ENCODE measurements at regions not wholly inside any gene's neighbourhood (a gene's known extent, or its start where the extent isn't known, plus 50 kb on each side); places are given as distances from the start of the nearest gene placed in this dataset.
A peak's percentile ranks its signal among the peaks of the same experiment; 100 is the strongest.

DNA sequence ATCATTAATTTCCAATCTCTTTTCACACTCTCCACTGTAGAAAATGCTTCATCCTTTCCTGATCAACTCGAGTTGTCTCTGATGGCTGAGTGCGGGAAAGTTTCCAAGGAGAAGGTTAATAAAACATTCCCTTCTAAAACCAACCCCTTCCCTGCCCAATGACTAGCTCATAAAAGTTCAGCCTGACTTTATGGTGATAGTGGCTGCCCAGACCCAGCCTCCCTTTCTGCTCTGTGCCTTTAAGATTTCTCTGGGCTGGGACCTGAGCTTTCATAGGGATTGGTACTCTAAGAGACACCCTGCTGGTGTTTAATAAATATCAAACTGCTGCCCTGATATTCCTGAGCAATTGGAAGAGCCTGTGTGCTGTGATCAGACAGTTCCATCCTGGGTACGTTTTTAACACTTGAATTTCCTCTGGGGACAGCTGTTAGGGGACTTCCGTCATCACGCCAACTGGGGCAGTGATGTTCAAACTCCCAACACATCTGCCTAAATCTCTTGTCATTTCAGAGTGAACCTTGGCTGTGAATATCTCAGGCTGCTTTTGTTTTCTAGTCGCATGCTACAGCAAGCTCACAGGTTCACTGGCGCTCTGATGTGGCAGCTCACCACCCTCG is 195.0 kb upstream of the KIRREL3 start:
- Mint-ChIP-seq H3K27ac (no peak overlapping the region), H3K36me3 (ENCODE audit: low read depth) (no peaks in the 10 kb centered on the region), H3K4me3 (no peak overlapping the region), H3K27me3 (ENCODE audit: insufficient read depth) (peaks cover under 1% of the 10 kb centered on the region), H3K4me1 (peaks cover 51% of the 10 kb centered on the region), H3K9me3 (no peaks in the 10 kb centered on the region)
- Histone ChIP-seq H3K36me3 (ENCODE audit: control insufficient read depth, insufficient read depth, low read length) (no peaks in the 10 kb centered on the region), H3K9me3 (ENCODE audit: control insufficient read depth, low read length) (no peaks in the 10 kb centered on the region), H3K4me1 (ENCODE audit: control insufficient read depth, insufficient read depth, low read length) (peaks cover 30% of the 10 kb centered on the region), H3K4me3 (ENCODE audit: low read length) (no peak overlapping the region), H3K27me3 (ENCODE audit: control insufficient read depth, insufficient read depth, low read length, poor library complexity, severe bottlenecking) (no peaks in the 10 kb centered on the region), H3K9ac (ENCODE audit: extremely low read depth, low read length, poor library complexity, severe bottlenecking) (no peak overlapping the region), H3K27ac (ENCODE audit: low read depth, low read length) (no peak overlapping the region)
- DNase-seq: no peak
- TF ChIP-seq, protein P1, sequence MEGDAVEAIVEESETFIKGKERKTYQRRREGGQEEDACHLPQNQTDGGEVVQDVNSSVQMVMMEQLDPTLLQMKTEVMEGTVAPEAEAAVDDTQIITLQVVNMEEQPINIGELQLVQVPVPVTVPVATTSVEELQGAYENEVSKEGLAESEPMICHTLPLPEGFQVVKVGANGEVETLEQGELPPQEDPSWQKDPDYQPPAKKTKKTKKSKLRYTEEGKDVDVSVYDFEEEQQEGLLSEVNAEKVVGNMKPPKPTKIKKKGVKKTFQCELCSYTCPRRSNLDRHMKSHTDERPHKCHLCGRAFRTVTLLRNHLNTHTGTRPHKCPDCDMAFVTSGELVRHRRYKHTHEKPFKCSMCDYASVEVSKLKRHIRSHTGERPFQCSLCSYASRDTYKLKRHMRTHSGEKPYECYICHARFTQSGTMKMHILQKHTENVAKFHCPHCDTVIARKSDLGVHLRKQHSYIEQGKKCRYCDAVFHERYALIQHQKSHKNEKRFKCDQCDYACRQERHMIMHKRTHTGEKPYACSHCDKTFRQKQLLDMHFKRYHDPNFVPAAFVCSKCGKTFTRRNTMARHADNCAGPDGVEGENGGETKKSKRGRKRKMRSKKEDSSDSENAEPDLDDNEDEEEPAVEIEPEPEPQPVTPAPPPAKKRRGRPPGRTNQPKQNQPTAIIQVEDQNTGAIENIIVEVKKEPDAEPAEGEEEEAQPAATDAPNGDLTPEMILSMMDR (conservative IDR thresholded peaks at IDR 0.05): no peak
- 89 to 97% methylated on average over 5 to 8 of the region's 8 CpGs for WGBS, 2 experiments (ENCODE audit: insufficient coverage in 1 of 2, insufficient read length in 1 of 2)

DNA sequence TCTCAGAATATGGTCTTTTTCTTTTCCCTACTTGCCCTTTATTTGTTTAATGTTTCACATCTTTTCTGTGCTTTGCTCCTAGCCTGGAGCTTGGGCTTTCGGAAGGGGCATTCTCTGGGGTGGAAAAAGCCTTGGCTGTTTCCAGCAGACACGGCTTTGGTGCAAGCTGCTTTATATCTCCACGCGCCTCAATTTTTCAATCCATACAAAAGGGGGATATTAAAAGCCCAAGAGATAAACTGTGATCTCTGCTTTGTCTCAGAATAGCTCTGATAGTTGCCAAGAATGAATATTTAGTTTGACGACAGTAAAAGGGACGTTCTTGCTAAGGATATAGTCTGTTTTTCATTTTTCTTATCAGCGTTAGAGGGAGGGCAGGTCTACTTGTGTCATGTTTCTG is 194.0 kb upstream of the KIRREL3 start:
- TF ChIP-seq, protein P1 (conservative IDR thresholded peaks at IDR 0.05): no peak
- Histone ChIP-seq H3K36me3 (ENCODE audit: control insufficient read depth, insufficient read depth, low read length) (no peaks in the 10 kb centered on the region), H3K9me3 (ENCODE audit: control insufficient read depth, low read length) (no peaks in the 10 kb centered on the region), H3K9ac (ENCODE audit: extremely low read depth, low read length, poor library complexity, severe bottlenecking) (no peak overlapping the region), H3K4me3 (ENCODE audit: low read length) (no peak overlapping the region), H3K27me3 (ENCODE audit: control insufficient read depth, insufficient read depth, low read length, poor library complexity, severe bottlenecking) (no peaks in the 10 kb centered on the region), H3K4me1 (ENCODE audit: control insufficient read depth, insufficient read depth, low read length) (peaks cover 29% of the 10 kb centered on the region), H3K27ac (ENCODE audit: low read depth, low read length) (no peak overlapping the region)
- peaks cover 6% of the 10 kb centered on the region for H3K27me3 Mint-ChIP-seq (ENCODE audit: insufficient read depth)
- 93 to 94% methylated on average over 6 to 7 of the region's 7 CpGs for WGBS, 2 experiments (ENCODE audit: insufficient coverage in 1 of 2, insufficient read length in 1 of 2)
- no peak overlapping the region for H3K4me3 Mint-ChIP-seq
- H3K27ac Mint-ChIP-seq: no peak overlapping the region
- DNase-seq: no peak
- no peaks in the 10 kb centered on the region for H3K9me3 Mint-ChIP-seq
- H3K4me1 Mint-ChIP-seq: peaks cover 48% of the 10 kb centered on the region
- H3K36me3 Mint-ChIP-seq (ENCODE audit: low read depth): no peaks in the 10 kb centered on the region

DNA sequence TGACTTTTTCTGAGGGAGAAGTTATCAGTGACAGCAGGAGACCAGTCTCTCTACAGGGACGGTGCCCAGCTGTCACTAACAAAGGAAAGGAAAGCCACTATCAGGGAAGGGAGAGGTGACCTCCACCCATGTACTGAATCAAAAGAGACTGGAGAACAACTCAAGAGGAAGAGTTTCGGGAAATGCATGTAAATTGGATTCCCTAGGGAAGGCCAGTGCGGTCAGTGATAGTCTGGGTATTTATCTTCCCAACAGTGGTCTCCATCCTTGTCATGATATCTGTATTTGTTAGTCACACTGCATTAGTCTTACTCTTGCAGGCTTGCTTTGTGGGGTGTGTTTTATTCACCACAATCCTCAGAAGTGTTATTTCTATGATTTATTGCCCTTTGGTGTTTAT is 193.4 kb upstream of the KIRREL3 start:
- H3K27ac Mint-ChIP-seq: no peak overlapping the region
- 55 to 61% methylated on average over 3 of the region's 3 CpGs for WGBS, 2 experiments (ENCODE audit: insufficient coverage in 1 of 2, insufficient read length in 1 of 2)

More for the DNA sequence above, 193.4 kb upstream of the KIRREL3 start:
- no peak overlapping the region for H3K4me3 ChIP-seq (ENCODE audit: low read length)
- H3K27me3 Mint-ChIP-seq (ENCODE audit: insufficient read depth): peaks cover 11% of the 10 kb centered on the region
- DNase-seq: peak; percentile 54
- H3K27me3 ChIP-seq (ENCODE audit: control insufficient read depth, insufficient read depth, low read length, poor library complexity, severe bottlenecking): no peaks in the 10 kb centered on the region
- no peaks in the 10 kb centered on the region for H3K9me3 ChIP-seq (ENCODE audit: control insufficient read depth, low read length)
- H3K4me1 Mint-ChIP-seq: peaks cover 46% of the 10 kb centered on the region
- H3K36me3 ChIP-seq (ENCODE audit: control insufficient read depth, insufficient read depth, low read length): no peaks in the 10 kb centered on the region
- H3K27ac ChIP-seq (ENCODE audit: low read depth, low read length): no peak overlapping the region
- H3K9ac ChIP-seq (ENCODE audit: extremely low read depth, low read length, poor library complexity, severe bottlenecking): no peak overlapping the region
- H3K9me3 Mint-ChIP-seq: no peaks in the 10 kb centered on the region
- no peaks in the 10 kb centered on the region for H3K36me3 Mint-ChIP-seq (ENCODE audit: low read depth)
- H3K4me1 ChIP-seq (ENCODE audit: control insufficient read depth, insufficient read depth, low read length): peaks cover 23% of the 10 kb centered on the region
- TF ChIP-seq, protein P1 (conservative IDR thresholded peaks at IDR 0.05): no peak
- H3K4me3 Mint-ChIP-seq: no peak overlapping the region
